GM19324 (cell line): ENCODE measurements at regions not wholly inside any gene's neighbourhood (a gene's known extent, or its start where the extent isn't known, plus 50 kb on each side); places are given as distances from the start of the nearest gene placed in this dataset.

Experiments used
- ATAC-seq: cut with Tn5 transposase; IDR thresholded peaks from one replicate; pipeline ENCODE4 v1.9.1; 2021; ENCODE audit warnings: mild to moderate bottlenecking, moderate library complexity; ENCODE audit not compliant: unreplicated experiment, low FRiP score

- ATAC-seq, result no peak
Observed at GRCh38 chr2:217195016-217195415, 335.2 kb upstream of the TNP1 start.

GRCh38 chr2:217193431-217194340 is 333.8 kb upstream of the TNP1 start:
- ATAC-seq, result no peak

DNA sequence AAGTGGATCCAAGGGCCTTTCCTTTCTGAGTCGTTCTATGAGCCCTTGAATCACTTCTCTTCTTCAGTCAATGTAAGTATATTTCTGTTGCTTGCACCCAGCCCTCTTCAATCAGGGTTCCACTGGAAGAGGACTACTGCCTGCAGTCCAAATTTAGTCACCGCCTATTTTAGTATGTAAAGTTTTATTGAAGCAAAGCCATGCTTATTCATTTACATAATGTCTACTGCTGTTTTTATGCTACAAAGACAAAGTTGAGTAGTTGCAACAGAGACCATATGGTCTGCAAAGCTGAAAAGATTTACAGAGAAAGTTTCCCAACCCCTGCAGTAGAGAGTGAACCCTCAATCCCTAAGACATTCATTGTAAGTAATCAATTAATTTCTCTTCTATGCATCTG is 332.5 kb upstream of the TNP1 start:
- ATAC-seq, result no peak

DNA sequence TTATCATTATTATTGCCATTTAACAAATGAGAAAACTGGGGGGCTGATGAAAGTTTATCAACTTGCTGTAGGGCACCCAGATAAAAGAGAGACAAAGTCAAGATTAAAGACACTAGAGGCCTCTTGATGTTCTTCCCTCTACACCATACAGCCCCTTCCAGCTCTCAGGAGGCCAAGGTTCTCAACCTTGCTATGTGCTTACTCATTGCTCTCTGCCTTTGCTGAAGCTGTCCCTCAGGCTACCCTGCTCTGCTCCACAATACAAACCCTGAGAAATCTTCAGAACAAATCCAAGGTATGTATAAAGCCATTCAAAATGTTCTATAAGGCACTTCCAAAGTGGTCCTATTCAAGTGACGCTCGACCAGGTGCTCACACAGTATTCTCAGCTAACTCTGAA is 329.9 kb upstream of the TNP1 start:
- ATAC-seq, result no peak

GRCh38 chr2:217189131-217189530 is 329.3 kb upstream of the TNP1 start:
- ATAC-seq, result no peak

GRCh38 chr2:217186668-217187159 is 326.9 kb upstream of the TNP1 start:
- no peak for ATAC-seq

DNA sequence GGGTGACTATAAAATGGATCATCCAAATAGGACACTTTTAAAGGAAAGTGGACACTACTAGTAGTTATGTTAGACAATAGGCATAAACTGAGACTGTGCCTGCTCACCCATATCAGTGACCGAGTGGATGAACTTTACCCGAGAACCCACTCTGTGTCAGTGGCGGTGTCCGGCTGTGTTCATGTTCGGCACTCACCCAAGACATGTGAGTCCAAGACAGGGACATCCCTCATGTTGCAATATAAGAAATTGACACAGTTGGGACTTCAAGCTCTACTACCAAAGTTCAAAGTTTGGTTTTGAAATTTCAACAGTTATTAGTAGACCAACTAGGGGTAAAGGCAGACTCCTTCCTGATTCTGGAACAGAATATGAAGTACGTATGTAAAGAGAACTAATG is 326.3 kb upstream of the TNP1 start:
- no peak for ATAC-seq

- no peak for ATAC-seq
Observed at GRCh38 chr2:217185265-217185995, 325.6 kb upstream of the TNP1 start.

DNA sequence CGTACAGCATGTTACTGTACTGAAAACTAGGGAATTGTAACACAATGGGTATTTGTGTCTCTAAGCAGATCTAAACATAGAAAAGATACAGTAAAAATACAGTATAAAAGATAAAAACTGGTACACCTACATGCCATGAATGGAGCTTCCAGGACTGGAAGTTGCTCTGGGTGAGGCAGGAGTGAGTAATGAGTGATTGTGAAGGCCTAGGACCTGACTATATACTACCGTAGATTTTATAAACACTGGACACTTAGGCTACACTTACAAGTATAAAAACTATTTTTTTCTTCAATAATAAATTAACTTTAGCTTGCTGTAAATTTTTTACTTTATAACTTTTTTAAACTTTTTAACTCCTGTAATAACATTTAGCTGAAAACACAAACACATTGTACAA is 324.4 kb upstream of the TNP1 start:
- no peak for ATAC-seq

GRCh38 chr2:217183471-217183870 is 323.6 kb upstream of the TNP1 start:
- ATAC-seq, result no peak

DNA sequence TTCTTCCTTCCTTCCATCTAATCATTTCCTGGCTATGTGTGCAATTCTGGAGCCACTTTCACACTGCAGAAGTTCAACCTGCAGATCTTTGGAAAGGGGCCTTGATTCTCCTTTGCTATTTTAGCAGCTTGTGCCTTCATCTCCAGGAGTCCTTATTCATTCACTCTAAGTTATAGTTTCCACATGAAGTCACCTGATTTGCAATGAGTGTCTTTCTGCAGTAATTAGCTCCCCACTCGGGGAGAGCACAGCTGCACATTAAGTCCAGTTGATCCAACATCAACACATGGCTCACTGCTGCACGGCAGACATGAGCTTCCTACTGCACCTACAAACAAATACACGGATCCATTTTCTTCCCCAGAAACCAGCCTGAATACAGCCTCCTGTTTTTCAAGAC is 323.1 kb upstream of the TNP1 start:
- ATAC-seq, result no peak

DNA sequence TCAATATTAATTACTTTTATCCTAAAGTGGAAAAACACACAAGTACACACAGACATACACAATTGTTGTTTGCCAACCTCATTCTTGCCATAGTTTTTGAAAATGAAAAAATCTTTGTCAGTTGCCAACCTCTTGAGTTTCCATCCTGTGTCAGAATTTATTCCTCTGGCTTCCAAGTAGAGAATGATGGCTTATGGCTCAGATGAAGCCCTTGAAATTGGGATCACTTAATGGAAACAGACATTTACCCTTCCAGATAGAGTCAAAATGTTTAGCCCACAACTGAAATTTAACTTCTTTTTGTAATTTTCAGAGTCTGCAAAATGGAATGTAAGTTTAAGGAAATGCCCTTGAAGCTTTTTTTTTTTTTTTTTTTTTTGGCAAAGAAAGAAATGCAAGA is 321.6 kb upstream of the TNP1 start:
- no peak for ATAC-seq

GRCh38 chr2:217179854-217180253 is 320.0 kb upstream of the TNP1 start:
- no peak for ATAC-seq

GRCh38 chr2:217178341-217178740 is 318.5 kb upstream of the TNP1 start:
- no peak for ATAC-seq

GRCh38 chr2:217177720-217178119 is 317.9 kb upstream of the TNP1 start:
- ATAC-seq, result no peak

DNA sequence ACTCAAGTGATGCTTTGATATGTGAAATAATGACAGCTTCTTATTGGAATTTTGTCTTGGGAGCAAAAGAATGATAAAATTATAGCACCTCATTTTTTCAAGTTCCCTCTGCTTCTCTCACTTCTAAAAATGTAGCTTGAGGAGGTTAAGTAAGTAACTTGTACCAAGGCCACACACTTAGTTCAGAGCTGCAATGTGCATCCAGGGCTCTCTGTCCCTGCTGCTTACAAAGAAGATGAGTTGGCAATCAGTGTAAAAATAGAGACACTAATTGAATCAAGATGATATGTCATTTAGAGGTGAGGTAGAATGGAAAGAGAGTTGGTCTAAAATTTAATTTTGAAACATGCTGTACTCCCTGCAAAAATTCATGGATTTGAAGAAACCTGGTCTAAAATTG is 312.0 kb upstream of the TNP1 start:
- ATAC-seq, result no peak

GRCh38 chr2:217168496-217168895 is 308.6 kb upstream of the TNP1 start:
- no peak for ATAC-seq

- ATAC-seq, result no peak
Observed at GRCh38 chr2:217167531-217167930, 307.7 kb upstream of the TNP1 start.

DNA sequence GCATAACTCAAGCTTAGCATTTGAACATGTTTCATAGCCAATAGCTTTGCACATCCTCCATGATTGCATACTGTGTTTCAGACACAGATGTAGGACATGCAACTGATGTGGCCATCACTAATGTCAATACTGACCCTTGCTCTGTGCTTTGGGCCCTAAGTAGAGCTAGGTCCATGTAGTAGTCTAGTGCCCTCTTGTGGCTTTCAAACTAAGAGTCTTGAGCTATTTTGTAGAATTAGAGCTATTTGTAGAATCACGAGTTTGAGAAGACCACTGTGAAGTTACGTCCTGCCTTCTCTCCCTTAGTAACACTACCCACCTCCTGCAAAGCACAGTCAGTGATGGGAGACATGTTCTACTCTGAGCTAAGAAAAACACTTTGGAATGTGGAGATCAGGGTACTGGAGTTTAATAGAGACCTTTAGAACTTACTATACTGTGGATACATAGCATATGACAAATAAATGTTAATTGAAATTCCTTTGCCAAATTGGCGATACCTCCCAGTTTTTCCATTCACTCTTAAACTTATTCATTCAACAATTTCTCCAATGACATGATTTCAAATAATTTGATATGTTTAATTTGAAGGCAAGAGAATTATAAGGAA is 306.5 kb upstream of the TNP1 start:
- ATAC-seq, result no peak

DNA sequence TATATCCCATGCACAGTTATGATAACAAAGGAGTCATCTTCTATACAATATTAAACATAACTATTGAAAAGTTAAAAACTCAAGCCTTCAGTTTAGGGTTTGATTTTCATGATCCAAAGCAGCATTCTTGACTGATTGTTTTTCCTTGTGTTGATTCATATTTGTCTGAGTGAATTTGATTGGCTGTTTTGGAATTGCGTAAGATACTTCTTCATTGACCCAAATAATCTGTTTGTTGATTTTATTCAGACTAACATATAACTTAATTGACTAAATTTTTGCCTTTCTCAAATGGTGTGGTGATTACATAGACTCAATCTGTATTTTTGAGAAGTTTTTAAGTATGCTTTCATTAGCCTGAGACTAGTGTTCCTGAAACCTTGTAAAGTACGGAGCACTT is 305.7 kb upstream of the TNP1 start:
- ATAC-seq, result no peak

DNA sequence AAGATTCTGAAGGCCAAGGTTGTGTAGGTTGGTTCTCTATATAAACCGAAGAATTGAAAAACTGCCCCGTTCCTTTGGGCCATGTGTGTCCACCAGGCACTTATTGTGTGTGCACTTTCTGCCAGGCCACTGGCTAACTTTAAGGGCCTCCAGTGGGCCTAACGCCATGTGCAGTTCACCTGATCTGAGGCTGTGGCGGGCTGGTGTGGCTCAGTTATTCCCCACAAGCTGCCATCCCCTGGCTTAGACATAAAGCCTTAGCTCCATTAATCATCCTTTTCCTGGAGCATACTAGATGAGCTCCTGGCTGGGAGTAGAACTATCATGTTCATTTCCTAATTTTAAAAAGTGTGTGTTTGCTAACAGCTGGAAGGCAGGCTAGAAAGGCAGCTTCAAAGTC is 304.1 kb upstream of the TNP1 start:
- no peak for ATAC-seq
